ENCODE measurements at regions not wholly inside any gene's neighbourhood (a gene's known extent, or its start where the extent isn't known, plus 50 kb on each side); places are given as distances from the start of the nearest gene placed in this dataset.

- H3K4me1 ChIP-seq: no peaks in the 10 kb centered on the region
- H3K27ac ChIP-seq: no peak overlapping the region
- TF ChIP-seq POLR2A (IDR thresholded peaks at IDR 0.05): no peak
- TF ChIP-seq, protein P1, sequence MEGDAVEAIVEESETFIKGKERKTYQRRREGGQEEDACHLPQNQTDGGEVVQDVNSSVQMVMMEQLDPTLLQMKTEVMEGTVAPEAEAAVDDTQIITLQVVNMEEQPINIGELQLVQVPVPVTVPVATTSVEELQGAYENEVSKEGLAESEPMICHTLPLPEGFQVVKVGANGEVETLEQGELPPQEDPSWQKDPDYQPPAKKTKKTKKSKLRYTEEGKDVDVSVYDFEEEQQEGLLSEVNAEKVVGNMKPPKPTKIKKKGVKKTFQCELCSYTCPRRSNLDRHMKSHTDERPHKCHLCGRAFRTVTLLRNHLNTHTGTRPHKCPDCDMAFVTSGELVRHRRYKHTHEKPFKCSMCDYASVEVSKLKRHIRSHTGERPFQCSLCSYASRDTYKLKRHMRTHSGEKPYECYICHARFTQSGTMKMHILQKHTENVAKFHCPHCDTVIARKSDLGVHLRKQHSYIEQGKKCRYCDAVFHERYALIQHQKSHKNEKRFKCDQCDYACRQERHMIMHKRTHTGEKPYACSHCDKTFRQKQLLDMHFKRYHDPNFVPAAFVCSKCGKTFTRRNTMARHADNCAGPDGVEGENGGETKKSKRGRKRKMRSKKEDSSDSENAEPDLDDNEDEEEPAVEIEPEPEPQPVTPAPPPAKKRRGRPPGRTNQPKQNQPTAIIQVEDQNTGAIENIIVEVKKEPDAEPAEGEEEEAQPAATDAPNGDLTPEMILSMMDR (IDR thresholded peaks at IDR 0.05): no peak
- intact Hi-C loops (cut with DNase I; ENCODE audit: low total_unique reads): no loop called here
- WGBS, 2 donors: 69 to 74% methylated on average over 3 of the region's 3 CpGs
- no peaks in the 10 kb centered on the region for H3K27me3 ChIP-seq
- H3K36me3 ChIP-seq (ENCODE audit: low read depth, missing control alignments): no peaks in the 10 kb centered on the region
- DNase-seq: no peak
- no peaks in the 10 kb centered on the region for H3K9me3 ChIP-seq
- H3K4me3 ChIP-seq: no peak overlapping the region
Measured at GRCh38 chr6:105892577-105893262, 193.4 kb upstream of the PRDM1 start.

GRCh38 chr6:105890521-105891244 lies 195.5 kb upstream of the PRDM1 start:
- DNase-seq: no peak
- intact Hi-C loops (cut with DNase I; ENCODE audit: low total_unique reads): no loop called here

GRCh38 chr6:105889902-105890301 lies 196.2 kb upstream of the PRDM1 start:
- H3K4me3 ChIP-seq: no peak overlapping the region
- DNase-seq: no peak
- WGBS, 2 donors: 88 to 95% methylated on average over 2 of the region's 2 CpGs
- H3K27me3 ChIP-seq: no peaks in the 10 kb centered on the region
- TF ChIP-seq POLR2A (IDR thresholded peaks at IDR 0.05): no peak
- TF ChIP-seq, protein P1 (IDR thresholded peaks at IDR 0.05): no peak
- H3K4me1 ChIP-seq: no peaks in the 10 kb centered on the region
- H3K9me3 ChIP-seq: no peaks in the 10 kb centered on the region
- intact Hi-C loops (cut with DNase I; ENCODE audit: low total_unique reads): no loop called here
- no peaks in the 10 kb centered on the region for H3K36me3 ChIP-seq (ENCODE audit: low read depth, missing control alignments)
- H3K27ac ChIP-seq: no peak overlapping the region

More at GRCh38 chr6:105890521-105891244, 195.5 kb upstream of the PRDM1 start:
- Histone ChIP-seq H3K4me1 (no peaks in the 10 kb centered on the region), H3K36me3 (ENCODE audit: low read depth, missing control alignments) (no peaks in the 10 kb centered on the region), H3K9me3 (no peaks in the 10 kb centered on the region), H3K27me3 (no peaks in the 10 kb centered on the region), H3K27ac (no peak overlapping the region), H3K4me3 (no peak overlapping the region)
- 58 to 77% methylated on average over 4 of the region's 4 CpGs for WGBS, 2 donors
- no peak for TF ChIP-seq POLR2A (IDR thresholded peaks at IDR 0.05)
- TF ChIP-seq, protein P1 (IDR thresholded peaks at IDR 0.05): no peak

DNA sequence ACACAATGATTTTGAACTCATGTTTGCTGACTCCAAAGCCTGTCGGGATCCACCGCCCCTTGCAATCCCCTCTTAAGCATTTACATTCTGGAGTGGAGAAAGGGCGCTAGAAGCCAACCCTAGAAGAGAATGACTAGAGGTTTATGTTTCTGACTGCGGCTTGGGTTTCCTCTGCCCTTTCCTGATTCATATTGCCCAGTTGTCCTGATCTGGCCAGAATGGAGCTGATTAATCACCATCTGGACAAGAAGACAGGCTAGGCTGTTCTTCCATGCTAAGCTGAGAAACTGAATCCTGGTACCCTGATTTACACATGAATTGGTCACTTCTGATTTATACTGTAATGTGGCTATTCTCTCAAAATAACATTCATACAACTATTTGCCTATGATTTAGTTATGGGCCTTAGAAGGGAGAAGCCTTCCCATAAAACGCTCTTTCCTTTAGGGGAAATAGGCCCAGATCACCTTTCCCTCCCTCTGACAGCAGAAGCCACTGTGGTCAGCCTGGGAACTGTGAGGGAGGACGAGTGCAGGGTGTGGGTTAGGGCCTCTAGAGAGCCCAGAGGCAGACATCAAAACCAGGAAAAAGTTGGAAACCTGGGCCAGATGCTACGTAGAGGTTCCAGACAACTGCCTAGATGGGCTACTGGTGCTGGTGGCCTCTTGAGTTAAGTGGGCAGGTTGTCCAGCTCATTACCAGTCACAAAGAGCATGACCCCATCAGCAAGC lies 199.2 kb upstream of the PRDM1 start:
- 86 to 88% methylated on average over 7 of the region's 7 CpGs for WGBS, 2 donors
- intact Hi-C loops (cut with DNase I; ENCODE audit: low total_unique reads): no loop called here
- no peak for DNase-seq
- Histone ChIP-seq H3K27ac (no peak overlapping the region), H3K4me1 (no peaks in the 10 kb centered on the region), H3K36me3 (ENCODE audit: low read depth, missing control alignments) (no peaks in the 10 kb centered on the region), H3K27me3 (no peaks in the 10 kb centered on the region), H3K9me3 (no peaks in the 10 kb centered on the region), H3K4me3 (no peak overlapping the region)
- TF ChIP-seq POLR2A (IDR thresholded peaks at IDR 0.05): no peak
- TF ChIP-seq, protein P1 (IDR thresholded peaks at IDR 0.05): no peak

Measured in testis (tissue), 2 donors.